CD4-positive, alpha-beta T cell (primary cell): ENCODE measurements at regions not wholly inside any gene's neighbourhood (a gene's known extent, or its start where the extent isn't known, plus 50 kb on each side); places are given as distances from the start of the nearest gene placed in this dataset.

Experiments used
- ATAC-seq: fragments of 200-7000 bp; cut with Tn5 transposase; one replicate; pipeline ENCODE4 v1.10.0; 2022; ENCODE audit warnings: mild to moderate bottlenecking; ENCODE audit not compliant: poor library complexity
- CTCF ChIA-PET: fragments of 350-600 bp; sonication (Branson Sonifier 250); formaldehyde crosslinking; loops from one replicate; lab custom pipeline; 2021; ENCODE audit warnings: antibody characterized with exemption, inconsistent platforms; lab: Charles Lee
- POLR2A ChIA-PET: fragments of 350-600 bp; sonication (Branson Sonifier 250); formaldehyde crosslinking; loops from one replicate; lab custom pipeline; 2021; ENCODE audit warnings: antibody characterized with exemption, inconsistent platforms; lab: Charles Lee
- DNase-seq, 14 experiments: peaks; one replicate each; pipeline ENCODE4 v3.0.0-alpha.2; 2013 to 2020; ENCODE audit warnings: mixed read lengths in 2 of 14
- H3K27ac ChIP-seq, 2 donors: one replicate each; pipeline versions ENCODE4 v1.5.1 to v1.7.0; 2013; ENCODE audit warnings: low read length in 2 of 2, low read depth in 1 of 2, mild to moderate bottlenecking in 1 of 2
- H3K27me3 ChIP-seq, 2 experiments: 1 replicate in 1 of 2; 2 replicates in 1 of 2; pipeline versions ENCODE4 v1.6.1 to v1.7.0; 2013; ENCODE audit warnings: low read length in 2 of 2, control low read depth in 1 of 2, mild to moderate bottlenecking in 1 of 2, moderate library complexity in 1 of 2; ENCODE audit not compliant: insufficient read depth in 2 of 2, control insufficient read depth in 1 of 2
- H3K36me3 ChIP-seq: one replicate; pipeline ENCODE4 v1.6.1; 2013; ENCODE audit warnings: low read length, control low read depth; ENCODE audit not compliant: insufficient read depth
- H3K4me1 ChIP-seq: one replicate; pipeline ENCODE4 v1.6.1; 2013; ENCODE audit warnings: low read length, control low read depth; ENCODE audit not compliant: insufficient read depth
- H3K4me3 ChIP-seq: one replicate; pipeline ENCODE4 v1.5.1; 2013; ENCODE audit warnings: mild to moderate bottlenecking, low read length, moderate library complexity
- H3K9me3 ChIP-seq, 2 experiments: 1 replicate in 1 of 2; 2 replicates in 1 of 2; pipeline versions ENCODE4 v1.6.1 to v1.7.0; 2013; ENCODE audit warnings: low read length in 2 of 2, mild to moderate bottlenecking in 2 of 2, control low read depth in 1 of 2, moderate library complexity in 1 of 2; ENCODE audit not compliant: control insufficient read depth in 1 of 2, insufficient read depth in 1 of 2
- H3K27ac Mint-ChIP-seq: one replicate; pipeline ENCODE4 v1.8.0; 2020; ENCODE audit warnings: mixed read lengths
- H3K27me3 Mint-ChIP-seq: one replicate; pipeline ENCODE4 v1.8.0; 2021; ENCODE audit warnings: mixed read lengths
- H3K36me3 Mint-ChIP-seq: one replicate; pipeline ENCODE4 v1.8.0; 2021; ENCODE audit warnings: low read depth, mixed read lengths
- H3K4me1 Mint-ChIP-seq: one replicate; pipeline ENCODE4 v1.8.0; 2021; ENCODE audit warnings: low read depth, mixed read lengths
- H3K4me3 Mint-ChIP-seq: one replicate; pipeline ENCODE4 v1.8.0; 2020; ENCODE audit warnings: mild to moderate bottlenecking, mixed read lengths
- H3K9me3 Mint-ChIP-seq: one replicate; pipeline ENCODE4 v1.8.0; 2020; ENCODE audit warnings: mixed read lengths
- CTCF ChIP-seq: fragments of 200-600 bp; IDR thresholded peaks from one replicate; pipeline ENCODE4 v1.8.0; 2022; ENCODE audit warnings: antibody characterized with exemption, mild to moderate bottlenecking
- intact Hi-C, 2 experiments: fragments of 100-400 bp; cut with DNase I in 1 of 2; cut with micrococcal nuclease in 1 of 2; formaldehyde crosslinking; loops; one replicate each; pipeline versions ENCODE4 v1.15.1 to v1.9.0; 2023 to 2025; cut with DNase I, micrococcal nuclease

- H3K4me1 ChIP-seq = no peaks in the 10 kb centered on the region
- Mint-ChIP-seq H3K27me3 (peaks cover 4% of the 10 kb centered on the region), H3K4me1 (no peaks in the 10 kb centered on the region), H3K4me3 (no peak overlapping the region), H3K36me3 (no peaks in the 10 kb centered on the region), H3K27ac (no peak overlapping the region), H3K9me3 (peaks cover 1% of the 10 kb centered on the region)
- H3K36me3 ChIP-seq = no peaks in the 10 kb centered on the region
- ATAC-seq = no peak
- no peak for DNase-seq
- no peaks in the 10 kb centered on the region for H3K9me3 ChIP-seq
- H3K27ac ChIP-seq = no peak overlapping the region
- no peak overlapping the region for H3K4me3 ChIP-seq
- intact Hi-C loops = no loop called here
- ChIA-PET CTCF (no interaction called here), POLR2A (no interaction called here)
- H3K27me3 ChIP-seq = no peaks in the 10 kb centered on the region
- no peak for TF ChIP-seq CTCF
Measured at GRCh38 chr1:214927796-214928195, 154.7 kb upstream of the KCNK2 start.

- ChIA-PET CTCF (no interaction called here), POLR2A (no interaction called here)
- no peak overlapping the region for H3K4me3 ChIP-seq
- intact Hi-C loops = no loop called here
- no peak for DNase-seq
- H3K9me3 ChIP-seq = no peaks in the 10 kb centered on the region
- no peak for ATAC-seq
- H3K27me3 Mint-ChIP-seq = peaks cover 4% of the 10 kb centered on the region
- no peaks in the 10 kb centered on the region for H3K27me3 ChIP-seq
- no peaks in the 10 kb centered on the region for H3K4me1 ChIP-seq
- H3K27ac Mint-ChIP-seq = no peak overlapping the region
- H3K27ac ChIP-seq = no peak overlapping the region
- H3K9me3 Mint-ChIP-seq = peaks cover 1% of the 10 kb centered on the region
- no peaks in the 10 kb centered on the region for H3K4me1 Mint-ChIP-seq
- no peaks in the 10 kb centered on the region for H3K36me3 Mint-ChIP-seq
- H3K4me3 Mint-ChIP-seq = no peak overlapping the region
- no peaks in the 10 kb centered on the region for H3K36me3 ChIP-seq
- no peak for TF ChIP-seq CTCF
Measured at GRCh38 chr1:214928574-214928973, 154.0 kb upstream of the KCNK2 start.

GRCh38 chr1:214933375-214933774 is 149.2 kb upstream of the KCNK2 start:
- CTCF ChIA-PET = no interaction called here
- Histone ChIP-seq H3K4me3 (no peak overlapping the region), H3K4me1 (no peaks in the 10 kb centered on the region), H3K27me3 (no peaks in the 10 kb centered on the region), H3K27ac (no peak overlapping the region), H3K36me3 (no peaks in the 10 kb centered on the region), H3K9me3 (no peaks in the 10 kb centered on the region)
- intact Hi-C loops = no loop called here
- DNase-seq = no peak
- no peaks in the 10 kb centered on the region for H3K4me1 Mint-ChIP-seq
- H3K36me3 Mint-ChIP-seq = no peaks in the 10 kb centered on the region
- POLR2A ChIA-PET = no interaction called here
- no peaks in the 10 kb centered on the region for H3K9me3 Mint-ChIP-seq
- ATAC-seq = no peak
- no peak overlapping the region for H3K4me3 Mint-ChIP-seq
- no peak for TF ChIP-seq CTCF
- no peak overlapping the region for H3K27ac Mint-ChIP-seq
- no peaks in the 10 kb centered on the region for H3K27me3 Mint-ChIP-seq
